PC-9 (cell line): ENCODE measurements at regions not wholly inside any gene's neighbourhood (a gene's known extent, or its start where the extent isn't known, plus 50 kb on each side); places are given as distances from the start of the nearest gene placed in this dataset.

Source experiments
- EZH2 ChIP-seq: fragments of 200-600 bp; sonication (generic); IDR thresholded peaks from 2 replicates; pipeline ENCODE4 v1.8.0; 2017; ENCODE audit warnings: antibody characterized with exemption, low read depth
- TF ChIP-seq, protein P1 (sequence below): fragments of 200-600 bp; sonication (generic); conservative IDR thresholded peaks from 2 replicates; pipeline ENCODE4 v1.6.1; 2017; ENCODE audit warnings: mixed run types, antibody characterized with exemption, mild to moderate bottlenecking, moderate library complexity

DNA sequence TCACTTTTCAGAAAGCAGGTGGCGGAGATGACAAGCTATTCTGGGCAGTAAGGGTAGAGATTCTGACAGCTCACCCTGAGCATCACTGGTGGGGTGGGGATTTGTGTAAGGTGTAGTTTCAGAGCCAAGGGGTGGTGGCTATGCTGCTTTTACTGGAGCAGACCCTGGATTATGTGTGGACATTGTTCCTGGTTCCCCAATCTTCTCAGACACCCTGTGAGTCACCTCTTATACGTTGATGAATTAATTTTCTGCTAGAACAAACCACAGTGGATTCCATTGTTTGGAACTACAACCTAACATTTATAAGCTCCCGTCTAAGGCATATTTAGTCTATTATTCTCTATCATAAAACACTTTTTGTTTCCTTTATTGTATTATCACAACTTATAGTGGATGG is 169.5 kb upstream of the COL8A1 start:
- TF ChIP-seq, protein P1, sequence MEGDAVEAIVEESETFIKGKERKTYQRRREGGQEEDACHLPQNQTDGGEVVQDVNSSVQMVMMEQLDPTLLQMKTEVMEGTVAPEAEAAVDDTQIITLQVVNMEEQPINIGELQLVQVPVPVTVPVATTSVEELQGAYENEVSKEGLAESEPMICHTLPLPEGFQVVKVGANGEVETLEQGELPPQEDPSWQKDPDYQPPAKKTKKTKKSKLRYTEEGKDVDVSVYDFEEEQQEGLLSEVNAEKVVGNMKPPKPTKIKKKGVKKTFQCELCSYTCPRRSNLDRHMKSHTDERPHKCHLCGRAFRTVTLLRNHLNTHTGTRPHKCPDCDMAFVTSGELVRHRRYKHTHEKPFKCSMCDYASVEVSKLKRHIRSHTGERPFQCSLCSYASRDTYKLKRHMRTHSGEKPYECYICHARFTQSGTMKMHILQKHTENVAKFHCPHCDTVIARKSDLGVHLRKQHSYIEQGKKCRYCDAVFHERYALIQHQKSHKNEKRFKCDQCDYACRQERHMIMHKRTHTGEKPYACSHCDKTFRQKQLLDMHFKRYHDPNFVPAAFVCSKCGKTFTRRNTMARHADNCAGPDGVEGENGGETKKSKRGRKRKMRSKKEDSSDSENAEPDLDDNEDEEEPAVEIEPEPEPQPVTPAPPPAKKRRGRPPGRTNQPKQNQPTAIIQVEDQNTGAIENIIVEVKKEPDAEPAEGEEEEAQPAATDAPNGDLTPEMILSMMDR = no peak
- TF ChIP-seq EZH2 = no peak
